ENCODE measurements at regions not wholly inside any gene's neighbourhood (a gene's known extent, or its start where the extent isn't known, plus 50 kb on each side); places are given as distances from the start of the nearest gene placed in this dataset.

GRCh38 chr1:88224906-88225305 is 459.2 kb upstream of the PKN2 start:
- DNase-seq (ENCODE audit: low spot score): no peak

GRCh38 chr1:88228114-88228513 is 456.0 kb upstream of the PKN2 start:
- no peak for DNase-seq (ENCODE audit: low spot score)

- no peak for DNase-seq (ENCODE audit: low spot score)
These were observed 453.9 kb upstream of the PKN2 start for GRCh38 chr1:88230126-88230525.

- DNase-seq (ENCODE audit: low spot score): peak; percentile 7
These were observed 447.0 kb upstream of the PKN2 start for GRCh38 chr1:88237058-88237457.

- no peak for DNase-seq (ENCODE audit: low spot score)
These were observed 444.9 kb upstream of the PKN2 start for GRCh38 chr1:88239205-88239604.

GRCh38 chr1:88247666-88248065 is 436.4 kb upstream of the PKN2 start:
- DNase-seq (ENCODE audit: low spot score): no peak

GRCh38 chr1:88250915-88251314 is 433.2 kb upstream of the PKN2 start:
- DNase-seq (ENCODE audit: low spot score): no peak

- DNase-seq (ENCODE audit: low spot score): no peak
These were observed 431.3 kb upstream of the PKN2 start for GRCh38 chr1:88252745-88253144.

- no peak for DNase-seq (ENCODE audit: low spot score)
These were observed 418.5 kb upstream of the PKN2 start for GRCh38 chr1:88265606-88266005.

- no peak for DNase-seq (ENCODE audit: low spot score)
These were observed 418.0 kb upstream of the PKN2 start for GRCh38 chr1:88266051-88266450.

- no peak for DNase-seq (ENCODE audit: low spot score)
These were observed 411.9 kb upstream of the PKN2 start for GRCh38 chr1:88272216-88272615.

- DNase-seq (ENCODE audit: low spot score): no peak
These were observed 409.6 kb upstream of the PKN2 start for GRCh38 chr1:88274431-88274830.

GRCh38 chr1:88275259-88275862 is 408.7 kb upstream of the PKN2 start:
- peak; percentile 34 for DNase-seq (ENCODE audit: low spot score)

- no peak for DNase-seq (ENCODE audit: low spot score)
These were observed 407.9 kb upstream of the PKN2 start for GRCh38 chr1:88276163-88276562.

GRCh38 chr1:88284066-88284465 is 400.0 kb upstream of the PKN2 start:
- no peak for DNase-seq (ENCODE audit: low spot score)

- DNase-seq (ENCODE audit: low spot score): no peak
These were observed 399.3 kb upstream of the PKN2 start for GRCh38 chr1:88284666-88285366.

GRCh38 chr1:88286716-88287115 is 397.4 kb upstream of the PKN2 start:
- no peak for DNase-seq (ENCODE audit: low spot score)

GRCh38 chr1:88288571-88288970 is 395.5 kb upstream of the PKN2 start:
- no peak for DNase-seq (ENCODE audit: low spot score)

GRCh38 chr1:88289401-88290102 is 394.5 kb upstream of the PKN2 start:
- DNase-seq (ENCODE audit: low spot score): no peak

GRCh38 chr1:88291611-88292354 is 392.3 kb upstream of the PKN2 start:
- DNase-seq (ENCODE audit: low spot score): no peak

- DNase-seq (ENCODE audit: low spot score): no peak
These were observed 390.3 kb upstream of the PKN2 start for GRCh38 chr1:88293691-88294190.

GRCh38 chr1:88296227-88296626 is 387.8 kb upstream of the PKN2 start:
- no peak for DNase-seq (ENCODE audit: low spot score)

Data from putamen (tissue), 1 donor.